ENCODE measurements at regions not wholly inside any gene's neighbourhood (a gene's known extent, or its start where the extent isn't known, plus 50 kb on each side); places are given as distances from the start of the nearest gene placed in this dataset.

DNA sequence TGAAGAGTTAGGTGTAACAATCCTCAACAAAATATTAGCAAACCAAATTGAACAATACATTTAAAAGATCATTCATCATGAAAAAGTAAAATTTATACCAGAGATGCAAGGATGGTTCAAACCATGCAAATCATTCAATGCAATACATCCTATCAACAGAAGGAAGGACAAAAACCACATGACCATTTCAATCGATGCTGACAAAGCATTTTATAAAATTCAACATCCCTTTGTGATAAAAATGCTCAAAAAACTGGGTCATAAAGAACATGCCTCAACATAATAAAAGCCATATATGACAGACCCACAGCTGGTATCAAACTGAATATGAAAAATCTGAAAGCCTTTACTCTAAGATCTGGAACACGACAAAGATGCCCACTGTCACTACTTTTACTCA lies 490.3 kb upstream of the IRAK1BP1 start:
- TF ChIP-seq, protein P1, sequence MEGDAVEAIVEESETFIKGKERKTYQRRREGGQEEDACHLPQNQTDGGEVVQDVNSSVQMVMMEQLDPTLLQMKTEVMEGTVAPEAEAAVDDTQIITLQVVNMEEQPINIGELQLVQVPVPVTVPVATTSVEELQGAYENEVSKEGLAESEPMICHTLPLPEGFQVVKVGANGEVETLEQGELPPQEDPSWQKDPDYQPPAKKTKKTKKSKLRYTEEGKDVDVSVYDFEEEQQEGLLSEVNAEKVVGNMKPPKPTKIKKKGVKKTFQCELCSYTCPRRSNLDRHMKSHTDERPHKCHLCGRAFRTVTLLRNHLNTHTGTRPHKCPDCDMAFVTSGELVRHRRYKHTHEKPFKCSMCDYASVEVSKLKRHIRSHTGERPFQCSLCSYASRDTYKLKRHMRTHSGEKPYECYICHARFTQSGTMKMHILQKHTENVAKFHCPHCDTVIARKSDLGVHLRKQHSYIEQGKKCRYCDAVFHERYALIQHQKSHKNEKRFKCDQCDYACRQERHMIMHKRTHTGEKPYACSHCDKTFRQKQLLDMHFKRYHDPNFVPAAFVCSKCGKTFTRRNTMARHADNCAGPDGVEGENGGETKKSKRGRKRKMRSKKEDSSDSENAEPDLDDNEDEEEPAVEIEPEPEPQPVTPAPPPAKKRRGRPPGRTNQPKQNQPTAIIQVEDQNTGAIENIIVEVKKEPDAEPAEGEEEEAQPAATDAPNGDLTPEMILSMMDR (IDR thresholded peaks at IDR 0.05): no peak
- TF ChIP-seq POLR2AphosphoS5 (IDR thresholded peaks at IDR 0.05) (no peak), EP300 (IDR thresholded peaks at IDR 0.05) (no peak)
